ENCODE measurements at regions not wholly inside any gene's neighbourhood (a gene's known extent, or its start where the extent isn't known, plus 50 kb on each side); places are given as distances from the start of the nearest gene placed in this dataset.

GRCh38 chr2:8118940-8119781 is 562.7 kb upstream of the ID2 start:
- Histone ChIP-seq H3K4me3 (no peak overlapping the region), H3K4me1 (peaks cover 0 to 43% (median 35%) of the 10 kb centered on the region in 4 donors), H3K27ac (peak overlapping the region in 3 of 4 donors; percentile 29 to 61 (median 31)), H3K36me3 (no peaks in the 10 kb centered on the region), H3K9me3 (no peaks in the 10 kb centered on the region), H3K27me3 (no peaks in the 10 kb centered on the region)
- WGBS, 2 donors = 30 to 80% methylated on average over 14 of the region's 14 CpGs
- intact Hi-C loops (cut with DNase I) = no loop called here
- DNase-seq = no peak
- TF ChIP-seq POLR2AphosphoS5 (IDR thresholded peaks at IDR 0.05) (no peak), CTCF (IDR thresholded peaks at IDR 0.05) (no peak), POLR2A (IDR thresholded peaks at IDR 0.05) (no peak), EP300 (IDR thresholded peaks at IDR 0.05) (no peak)

- intact Hi-C loops (cut with DNase I) = no loop called here
- no peaks in the 10 kb centered on the region for H3K9me3 ChIP-seq
- H3K27me3 ChIP-seq = no peaks in the 10 kb centered on the region
- TF ChIP-seq POLR2A (IDR thresholded peaks at IDR 0.05) (no peak), CTCF (IDR thresholded peaks at IDR 0.05) (no peak), EP300 (IDR thresholded peaks at IDR 0.05) (no peak), POLR2AphosphoS5 (IDR thresholded peaks at IDR 0.05) (no peak)
- H3K27ac ChIP-seq = peak overlapping the region; percentile 23 to 61 (median 30)
- DNase-seq = no peak
- no peaks in the 10 kb centered on the region for H3K36me3 ChIP-seq
- H3K4me3 ChIP-seq = no peak overlapping the region
- WGBS, 2 donors = 9 to 48% methylated on average over 9 of the region's 9 CpGs
- peaks cover 0 to 43% (median 35%) of the 10 kb centered on the region in 4 donors for H3K4me1 ChIP-seq
These were observed 561.9 kb upstream of the ID2 start for GRCh38 chr2:8119782-8120505.

GRCh38 chr2:8120506-8120860 is 561.4 kb upstream of the ID2 start:
- H3K36me3 ChIP-seq = no peaks in the 10 kb centered on the region
- intact Hi-C loops (cut with DNase I) = no loop called here
- no peak for TF ChIP-seq POLR2AphosphoS5 (IDR thresholded peaks at IDR 0.05)
- TF ChIP-seq POLR2A (IDR thresholded peaks at IDR 0.05) = no peak
- no peak for TF ChIP-seq EP300 (IDR thresholded peaks at IDR 0.05)
- no peak for TF ChIP-seq CTCF (IDR thresholded peaks at IDR 0.05)
- H3K9me3 ChIP-seq = no peaks in the 10 kb centered on the region
- H3K27me3 ChIP-seq = no peaks in the 10 kb centered on the region
- H3K4me1 ChIP-seq = peaks cover 0 to 43% (median 35%) of the 10 kb centered on the region in 4 donors
- H3K4me3 ChIP-seq = no peak overlapping the region
- DNase-seq = no peak
- H3K27ac ChIP-seq = peak overlapping the region in 3 of 4 donors; percentile 29 to 61 (median 31)
- WGBS, 2 donors = 13 to 57% methylated on average over 6 of the region's 6 CpGs

GRCh38 chr2:8121022-8121825 is 560.6 kb upstream of the ID2 start:
- Histone ChIP-seq H3K27ac (peak overlapping the region; percentile 9 to 61 (median 35)), H3K36me3 (no peaks in the 10 kb centered on the region), H3K4me3 (no peak overlapping the region), H3K4me1 (peaks cover 0 to 43% (median 35%) of the 10 kb centered on the region in 4 donors), H3K9me3 (no peaks in the 10 kb centered on the region), H3K27me3 (no peaks in the 10 kb centered on the region)
- intact Hi-C loops (cut with DNase I) = no loop called here
- WGBS, 2 donors = 81 to 85% methylated on average over 10 of the region's 10 CpGs
- DNase-seq = no peak
- no peak for TF ChIP-seq POLR2AphosphoS5 (IDR thresholded peaks at IDR 0.05)
- TF ChIP-seq EP300 (IDR thresholded peaks at IDR 0.05) = no peak
- no peak for TF ChIP-seq POLR2A (IDR thresholded peaks at IDR 0.05)
- TF ChIP-seq CTCF (IDR thresholded peaks at IDR 0.05) = no peak
